ENCODE measurements at regions not wholly inside any gene's neighbourhood (a gene's known extent, or its start where the extent isn't known, plus 50 kb on each side); places are given as distances from the start of the nearest gene placed in this dataset.

DNA sequence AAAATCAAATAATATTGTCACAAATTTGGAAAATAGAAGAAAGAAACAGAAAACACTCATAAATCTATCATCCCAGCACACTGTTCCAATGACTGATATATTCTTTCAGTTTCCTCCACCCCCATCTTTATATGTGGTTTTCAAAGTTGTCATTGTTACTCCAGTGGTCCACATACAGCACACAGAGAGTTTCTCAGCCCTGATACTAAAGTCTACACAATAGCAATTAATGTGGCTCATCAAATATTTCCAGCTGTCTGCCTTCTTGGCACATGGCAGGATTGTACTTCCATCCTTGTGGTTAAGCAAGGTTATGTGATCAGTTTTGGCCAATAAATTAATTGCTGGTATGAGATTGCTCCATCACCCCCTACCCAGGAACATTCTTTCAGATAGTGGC, 221.7 kb downstream of the PDCD6IP start:
- TF ChIP-seq POLR2A (IDR thresholded peaks at IDR 0.05) (no peak), CTCF (IDR thresholded peaks at IDR 0.05 in 8 of 11, conservative IDR thresholded peaks at IDR 0.05 in 3 of 11) (no peak)

All from spleen (tissue), 7 donors.